Activated naive CD4-positive, alpha-beta T cell (primary cell): ENCODE measurements at regions not wholly inside any gene's neighbourhood (a gene's known extent, or its start where the extent isn't known, plus 50 kb on each side); places are given as distances from the start of the nearest gene placed in this dataset.
"Not testable (repeated sequence)": the region's sequence is repeated elsewhere in the genome, so short reads cannot be mapped to it uniquely, and the experiment has no call there.

Experiments
- DNase-seq, 4 experiments: peaks; one replicate each; lab custom pipeline; 2025; lab: John Stamatoyannopoulos, UW

GRCh38 chr4:138659812-138660316, 355.7 kb upstream of the NOCT start:
- DNase-seq: no peak

- DNase-seq: no peak
Measured at GRCh38 chr4:138659037-138659811, 356.4 kb upstream of the NOCT start.

- no peak for DNase-seq
Measured at GRCh38 chr4:138658518-138658917, 357.1 kb upstream of the NOCT start.

DNA sequence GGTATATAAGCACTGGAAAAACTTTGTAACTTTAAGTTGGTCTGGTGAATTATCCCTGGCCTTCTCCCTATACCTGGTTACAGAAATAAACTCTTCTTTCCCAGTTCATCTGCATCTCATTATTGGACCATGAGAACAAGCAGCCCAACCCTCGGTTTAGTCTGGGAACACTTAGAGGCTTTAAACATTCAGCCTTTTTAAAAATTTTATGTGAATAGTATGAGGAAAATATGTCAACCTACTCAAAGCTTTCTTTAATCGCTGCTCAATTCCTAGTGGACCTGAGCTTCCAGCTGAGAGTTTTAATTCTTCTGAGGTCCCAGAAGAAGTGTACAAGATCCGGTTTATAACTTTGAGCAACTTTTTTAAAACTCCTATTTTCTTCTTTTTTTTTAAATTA, 358.6 kb upstream of the NOCT start:
- DNase-seq: no peak

- no peak for DNase-seq
Measured at GRCh38 chr4:138655985-138656384, 359.6 kb upstream of the NOCT start.

DNA sequence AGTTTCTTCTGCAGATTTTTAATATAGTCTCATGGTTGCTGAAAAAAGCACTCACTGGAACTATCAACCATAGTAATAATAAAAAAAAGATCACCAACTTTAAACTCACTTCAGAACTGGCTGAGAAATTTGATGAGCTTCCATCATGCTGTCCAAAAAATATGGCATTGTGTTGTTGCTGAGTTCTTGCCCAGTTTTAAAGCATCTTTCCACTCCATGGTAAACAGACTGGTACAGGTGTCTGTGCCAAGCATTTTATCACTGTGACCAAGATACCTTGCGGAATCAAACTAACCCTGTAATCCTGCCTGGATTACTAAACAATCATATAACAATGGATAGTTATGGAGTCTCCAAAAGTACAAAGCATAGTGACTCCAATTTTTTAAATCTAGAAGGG, 360.3 kb upstream of the NOCT start:
- DNase-seq: no peak

- DNase-seq: no peak
Measured at GRCh38 chr4:138650929-138651448, 364.6 kb upstream of the NOCT start.

DNA sequence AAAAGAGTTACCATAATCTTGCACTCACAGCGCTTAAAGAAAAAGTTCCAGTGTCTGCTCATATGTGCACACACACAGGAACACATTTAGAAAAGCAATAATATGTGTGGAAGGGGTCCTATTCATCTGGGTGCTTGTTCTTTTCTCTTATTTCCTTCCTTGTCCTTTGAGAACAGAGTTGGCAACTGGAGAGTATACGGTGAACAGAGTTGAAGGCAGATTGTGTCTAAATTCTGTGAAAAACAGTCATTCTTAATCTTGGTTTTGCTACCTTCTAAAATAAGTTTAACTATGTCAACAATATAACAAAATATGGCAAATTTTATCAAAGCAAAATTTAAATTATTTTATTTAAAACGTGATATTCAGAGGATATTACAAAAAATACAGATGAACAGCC, 365.1 kb upstream of the NOCT start:
- no peak for DNase-seq

DNA sequence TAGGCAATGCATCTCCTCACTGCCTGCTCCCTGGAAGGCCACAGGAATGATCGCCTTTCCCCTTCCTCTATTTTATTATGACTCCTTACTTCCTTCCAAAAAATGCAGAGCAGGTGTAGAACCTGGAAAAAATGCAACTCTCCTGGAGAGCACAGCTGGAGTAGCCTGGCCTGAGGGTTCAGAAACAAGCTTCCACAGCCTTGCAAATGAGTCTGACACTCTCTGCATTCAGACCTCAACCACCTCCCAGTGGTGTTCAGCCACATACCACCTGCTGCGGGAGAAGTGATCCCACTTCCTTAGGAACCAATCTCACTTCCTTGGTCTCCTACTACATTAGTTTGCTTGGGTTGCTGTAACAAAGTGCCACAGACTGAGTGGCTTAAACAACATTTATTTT, 368.1 kb upstream of the NOCT start:
- DNase-seq: no peak

- DNase-seq: no peak
Measured at GRCh38 chr4:138646383-138646782, 369.2 kb upstream of the NOCT start.

DNA sequence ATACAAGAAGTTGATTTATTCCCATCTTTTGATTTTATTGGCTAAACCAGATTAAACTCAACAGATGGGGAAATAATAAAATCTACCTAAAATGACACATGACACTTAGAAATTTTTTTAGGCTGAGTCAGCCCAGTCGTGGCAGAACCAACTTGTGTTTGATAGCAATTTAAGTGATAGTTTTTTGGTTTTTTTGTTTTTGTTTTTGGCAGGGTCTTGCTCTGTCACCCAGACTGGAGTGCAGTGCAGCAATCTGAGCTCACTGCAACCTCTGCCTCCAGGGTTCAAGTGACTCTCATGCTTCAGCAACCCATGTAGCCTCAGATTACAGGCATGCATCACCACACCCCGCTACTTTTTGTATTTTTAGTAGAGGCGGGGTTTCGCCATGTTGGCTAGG, 370.3 kb upstream of the NOCT start:
- no peak for DNase-seq

- DNase-seq: no peak
Measured at GRCh38 chr4:138644322-138644721, 371.3 kb upstream of the NOCT start.

GRCh38 chr4:138643827-138644226, 371.8 kb upstream of the NOCT start:
- DNase-seq: no peak

DNA sequence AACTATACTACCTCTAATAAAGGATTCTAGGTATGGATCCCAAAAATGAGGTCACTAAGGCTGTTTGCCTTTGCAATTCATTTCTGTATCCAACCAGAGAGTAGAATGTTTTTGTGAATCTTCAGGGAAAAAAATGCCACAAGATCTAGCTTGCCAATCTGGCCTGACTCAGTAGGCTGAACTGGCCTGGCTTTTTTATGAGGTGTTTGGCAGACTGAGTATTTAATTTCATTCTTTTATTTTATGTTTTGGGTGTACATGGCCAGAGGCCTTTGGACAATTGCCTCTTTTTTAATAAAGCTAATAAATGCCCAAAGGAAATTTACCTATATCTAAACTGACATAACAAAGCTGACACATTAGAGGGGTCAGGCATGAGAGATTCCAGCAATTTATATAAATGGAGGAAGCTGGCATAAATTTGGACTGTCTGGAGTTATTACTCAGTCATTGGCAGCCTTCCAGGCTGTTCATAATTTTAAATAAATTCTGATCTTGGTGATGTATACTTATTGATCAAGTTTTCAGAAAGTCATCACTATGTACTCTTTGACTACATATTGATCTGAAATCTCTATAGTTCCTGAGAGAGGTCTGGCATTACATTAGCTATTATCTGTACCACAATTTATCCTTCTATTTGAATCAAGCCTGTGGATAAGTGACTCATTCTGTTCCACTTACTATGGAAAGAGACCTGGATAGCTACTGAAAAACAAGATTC, 376.4 kb upstream of the NOCT start:
- DNase-seq: no peak

DNA sequence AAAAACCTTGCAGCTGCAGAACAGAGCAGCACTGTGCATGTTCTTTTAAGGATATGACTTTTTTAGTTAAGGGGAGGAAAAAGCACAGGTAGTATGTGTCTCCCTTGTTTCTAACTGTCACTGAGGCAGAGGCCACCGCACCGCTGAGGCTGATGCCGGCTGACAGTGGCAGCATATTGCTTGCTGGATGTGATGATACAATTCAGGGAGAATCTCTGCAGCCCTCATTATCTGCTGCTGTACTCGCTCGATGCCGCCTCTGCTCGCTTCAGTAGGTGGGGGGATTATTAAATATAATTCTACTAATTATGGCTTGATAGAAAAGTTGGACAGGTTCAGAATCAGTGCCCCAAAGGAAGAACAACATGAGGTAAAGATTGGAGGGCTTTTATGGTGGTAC, 378.8 kb upstream of the NOCT start:
- no peak for DNase-seq

- DNase-seq: no peak
Measured at GRCh38 chr4:138634915-138635314, 380.7 kb upstream of the NOCT start.

- DNase-seq: no peak
Measured at GRCh38 chr4:138633580-138633904, 382.0 kb upstream of the NOCT start.

GRCh38 chr4:138632856-138633579, 382.6 kb upstream of the NOCT start:
- DNase-seq: no peak

DNA sequence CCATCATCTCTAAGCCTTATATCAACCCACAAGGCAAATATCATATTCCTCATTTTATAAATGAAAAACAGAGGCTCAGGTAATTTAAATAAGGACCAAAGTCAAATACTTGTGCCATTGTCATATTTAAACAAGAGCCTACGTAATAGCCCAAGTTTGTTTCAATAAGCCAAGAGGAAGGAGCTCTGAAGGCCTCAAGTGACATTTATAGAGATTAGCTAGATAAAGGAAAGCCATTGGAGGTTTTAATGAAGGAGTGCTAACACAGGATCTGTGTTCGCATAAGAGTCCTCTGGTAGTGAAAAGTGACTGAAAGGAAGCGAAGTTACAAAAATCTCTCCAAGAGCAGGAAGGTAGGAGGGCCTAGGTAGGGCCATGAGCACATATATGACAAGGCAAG, 384.9 kb upstream of the NOCT start:
- DNase-seq: no peak

- no peak for DNase-seq
Measured at GRCh38 chr4:138629669-138630068, 385.9 kb upstream of the NOCT start.

DNA sequence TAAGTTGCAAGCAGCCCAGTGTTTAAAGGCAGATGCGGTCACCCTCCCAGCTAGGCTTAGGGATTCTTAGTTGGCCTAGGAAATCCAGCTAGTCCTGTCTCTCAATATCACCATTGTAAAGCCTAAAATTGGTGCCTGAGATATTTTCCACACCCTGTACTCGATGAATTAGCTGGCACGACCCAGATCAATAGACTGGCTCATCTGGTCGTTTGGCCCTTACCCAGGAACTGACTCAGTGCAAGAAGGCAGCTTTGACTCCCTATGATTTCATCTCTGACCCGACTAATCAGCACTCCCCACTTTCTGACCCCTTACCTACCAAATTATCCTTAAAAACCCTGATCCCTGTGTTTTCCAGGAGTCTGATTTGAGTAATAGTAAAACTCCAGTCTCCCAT, 384.9 kb upstream of the SLC7A11 start:
- no peak for DNase-seq

DNA sequence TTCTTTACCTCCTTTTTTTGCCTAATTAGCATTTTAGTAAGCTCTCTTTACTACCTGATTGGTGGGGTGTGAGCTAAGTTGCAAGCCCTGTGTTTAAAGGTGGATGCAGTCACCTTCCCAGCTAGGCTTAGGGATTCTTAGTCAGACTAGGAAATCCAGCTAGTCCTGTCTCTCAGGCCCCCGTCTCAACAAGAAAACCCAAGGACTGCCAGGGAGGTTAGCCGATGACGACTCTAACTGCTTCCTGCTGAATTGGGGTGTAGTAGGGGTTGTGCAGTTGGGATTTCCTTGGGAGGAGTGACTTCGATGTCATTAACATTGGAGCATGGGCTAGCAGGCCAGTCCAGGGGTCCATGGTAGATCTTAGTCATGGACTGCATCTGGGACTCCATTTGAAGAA, 380.2 kb upstream of the SLC7A11 start:
- DNase-seq: not testable (repeated sequence)

GRCh38 chr4:138616775-138617174, 374.6 kb upstream of the SLC7A11 start:
- DNase-seq: no peak
